Bone marrow (tissue), 2 donors: ENCODE measurements at regions not wholly inside any gene's neighbourhood (a gene's known extent, or its start where the extent isn't known, plus 50 kb on each side); places are given as distances from the start of the nearest gene placed in this dataset.

Source experiments
- DNase-seq, 2 donors: peaks; one replicate each; lab custom pipeline; 2025; lab: John Stamatoyannopoulos, UW

GRCh38 chr7:22657479-22657878, 69.5 kb upstream of the IL6 start:
- DNase-seq = no peak

- DNase-seq = no peak
Measured at GRCh38 chr7:22655781-22656180, 71.2 kb upstream of the IL6 start.

GRCh38 chr7:22654831-22655230, 72.2 kb upstream of the IL6 start:
- no peak for DNase-seq

- no peak for DNase-seq
Measured at GRCh38 chr7:22653951-22654350, 73.0 kb upstream of the IL6 start.

- DNase-seq = no peak
Measured at GRCh38 chr7:22651534-22652243, 75.3 kb upstream of the IL6 start.

- no peak for DNase-seq
Measured at GRCh38 chr7:22651036-22651435, 76.0 kb upstream of the IL6 start.

GRCh38 chr7:22649686-22650085, 77.3 kb upstream of the IL6 start:
- DNase-seq = no peak

- DNase-seq = no peak
Measured at GRCh38 chr7:22647451-22648257, 79.3 kb upstream of the IL6 start.

- DNase-seq = no peak
Measured at GRCh38 chr7:22645418-22646181, 81.4 kb upstream of the IL6 start.

GRCh38 chr7:22642454-22642853, 84.5 kb upstream of the IL6 start:
- no peak for DNase-seq

- no peak for DNase-seq
Measured at GRCh38 chr7:22640269-22640668, 86.7 kb upstream of the IL6 start.

- no peak for DNase-seq
Measured at GRCh38 chr7:22639396-22639795, 87.6 kb upstream of the IL6 start.

- DNase-seq = no peak
Measured at GRCh38 chr7:22635349-22635748, 91.7 kb upstream of the IL6 start.

- no peak for DNase-seq
Measured at GRCh38 chr7:22633954-22634474, 93.0 kb upstream of the IL6 start.

GRCh38 chr7:22633286-22633953, 93.6 kb upstream of the IL6 start:
- DNase-seq = no peak

GRCh38 chr7:22632674-22633073, 94.3 kb upstream of the IL6 start:
- no peak for DNase-seq

- DNase-seq = no peak
Measured at GRCh38 chr7:22631730-22632129, 95.3 kb upstream of the IL6 start.

- no peak for DNase-seq
Measured at GRCh38 chr7:22630069-22630468, 96.9 kb upstream of the IL6 start.

GRCh38 chr7:22629056-22629455, 97.9 kb upstream of the IL6 start:
- no peak for DNase-seq

- DNase-seq = no peak
Measured at GRCh38 chr7:22628112-22628511, 98.9 kb upstream of the IL6 start.

- DNase-seq = no peak
Measured at GRCh38 chr7:22627136-22627535, 99.9 kb upstream of the IL6 start.

GRCh38 chr7:22625251-22625650, 101.7 kb upstream of the IL6 start:
- DNase-seq = no peak
